ENCODE measurements at regions not wholly inside any gene's neighbourhood (a gene's known extent, or its start where the extent isn't known, plus 50 kb on each side); places are given as distances from the start of the nearest gene placed in this dataset.

DNA sequence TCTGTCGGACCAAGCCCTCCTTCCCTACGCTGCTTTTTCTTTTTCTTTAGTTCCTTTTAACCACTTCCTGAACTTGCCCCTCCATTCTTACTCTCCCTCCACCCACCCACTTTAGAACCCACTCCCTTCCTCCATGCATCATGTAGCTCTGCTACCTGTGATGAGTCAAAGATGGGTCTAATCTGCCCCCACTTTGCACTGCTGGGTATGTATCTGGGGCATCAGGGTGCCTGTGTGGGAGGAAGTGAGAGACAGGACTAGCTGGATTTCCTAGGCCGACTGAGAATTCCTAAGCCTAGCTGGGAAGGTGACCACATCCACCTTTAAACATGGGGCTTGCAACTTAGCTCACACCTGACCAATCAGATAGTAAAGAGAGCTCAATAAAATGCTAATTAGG lies 157.7 kb downstream of the SEC16B start:
- Histone ChIP-seq H3K4me3 (ENCODE audit: low read length) (no peak overlapping the region), H3K27me3 (ENCODE audit: control insufficient read depth, low read length) (no peaks in the 10 kb centered on the region), H3K9me3 (ENCODE audit: control insufficient read depth, insufficient read depth, low read length) (no peaks in the 10 kb centered on the region), H3K36me3 (ENCODE audit: control insufficient read depth, low read length) (no peaks in the 10 kb centered on the region), H3F3A (ENCODE audit: control insufficient read depth, insufficient read depth) (no peaks in the 10 kb centered on the region), H3K27ac (ENCODE audit: low read depth, low read length) (no peak overlapping the region), H3K4me2 (ENCODE audit: low read length) (no peak overlapping the region), H3K9me2 (replicated peaks; ENCODE audit: control insufficient read depth, low read length) (no peaks in the 10 kb centered on the region), H4K20me1 (ENCODE audit: control insufficient read depth, insufficient read depth, low read depth, low read length) (no peaks in the 10 kb centered on the region), H3K4me1 (ENCODE audit: control insufficient read depth, low read length) (no peaks in the 10 kb centered on the region), H3K79me2 (ENCODE audit: control insufficient read depth, low read length) (no peaks in the 10 kb centered on the region)
- TF ChIP-seq, protein P1, sequence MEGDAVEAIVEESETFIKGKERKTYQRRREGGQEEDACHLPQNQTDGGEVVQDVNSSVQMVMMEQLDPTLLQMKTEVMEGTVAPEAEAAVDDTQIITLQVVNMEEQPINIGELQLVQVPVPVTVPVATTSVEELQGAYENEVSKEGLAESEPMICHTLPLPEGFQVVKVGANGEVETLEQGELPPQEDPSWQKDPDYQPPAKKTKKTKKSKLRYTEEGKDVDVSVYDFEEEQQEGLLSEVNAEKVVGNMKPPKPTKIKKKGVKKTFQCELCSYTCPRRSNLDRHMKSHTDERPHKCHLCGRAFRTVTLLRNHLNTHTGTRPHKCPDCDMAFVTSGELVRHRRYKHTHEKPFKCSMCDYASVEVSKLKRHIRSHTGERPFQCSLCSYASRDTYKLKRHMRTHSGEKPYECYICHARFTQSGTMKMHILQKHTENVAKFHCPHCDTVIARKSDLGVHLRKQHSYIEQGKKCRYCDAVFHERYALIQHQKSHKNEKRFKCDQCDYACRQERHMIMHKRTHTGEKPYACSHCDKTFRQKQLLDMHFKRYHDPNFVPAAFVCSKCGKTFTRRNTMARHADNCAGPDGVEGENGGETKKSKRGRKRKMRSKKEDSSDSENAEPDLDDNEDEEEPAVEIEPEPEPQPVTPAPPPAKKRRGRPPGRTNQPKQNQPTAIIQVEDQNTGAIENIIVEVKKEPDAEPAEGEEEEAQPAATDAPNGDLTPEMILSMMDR (IDR thresholded peaks at IDR 0.05; ENCODE audit: low read depth, low read length, poor library complexity, severe bottlenecking), result no peak

DNA sequence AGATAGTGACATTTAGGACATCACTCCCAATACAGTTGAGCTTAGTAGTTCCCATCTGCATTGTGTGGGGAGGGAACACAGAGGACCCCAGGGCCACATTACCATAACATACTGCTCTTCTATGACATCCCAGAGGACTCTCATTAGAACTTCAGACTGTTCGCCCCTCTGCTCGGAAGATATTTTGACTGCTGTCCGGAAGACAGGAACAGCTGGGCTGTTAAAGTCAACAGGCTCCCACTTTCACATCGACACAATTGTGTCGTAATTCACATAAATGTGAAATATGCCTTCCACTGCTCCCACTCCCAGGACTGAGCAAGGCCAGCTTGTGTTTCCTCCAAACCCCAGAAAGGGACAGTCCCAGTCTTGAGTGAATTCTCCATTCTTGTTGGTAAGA lies 158.4 kb downstream of the SEC16B start:
- Histone ChIP-seq H3F3A (ENCODE audit: control insufficient read depth, insufficient read depth) (no peaks in the 10 kb centered on the region), H3K79me2 (ENCODE audit: control insufficient read depth, low read length) (no peaks in the 10 kb centered on the region), H3K4me1 (ENCODE audit: control insufficient read depth, low read length) (no peaks in the 10 kb centered on the region), H4K20me1 (ENCODE audit: control insufficient read depth, insufficient read depth, low read depth, low read length) (no peaks in the 10 kb centered on the region), H3K27me3 (ENCODE audit: control insufficient read depth, low read length) (no peaks in the 10 kb centered on the region), H3K36me3 (ENCODE audit: control insufficient read depth, low read length) (no peaks in the 10 kb centered on the region), H3K4me2 (ENCODE audit: low read length) (no peak overlapping the region), H3K4me3 (ENCODE audit: low read length) (no peak overlapping the region), H3K27ac (ENCODE audit: low read depth, low read length) (no peak overlapping the region), H3K9me2 (replicated peaks; ENCODE audit: control insufficient read depth, low read length) (no peaks in the 10 kb centered on the region), H3K9me3 (ENCODE audit: control insufficient read depth, insufficient read depth, low read length) (no peaks in the 10 kb centered on the region)
- TF ChIP-seq, protein P1 (IDR thresholded peaks at IDR 0.05; ENCODE audit: low read depth, low read length, poor library complexity, severe bottlenecking), result no peak
- TF ChIP-seq EZH2phosphoT487 (IDR thresholded peaks at IDR 0.05; ENCODE audit: borderline replicate concordance, low read length), result no peak

DNA sequence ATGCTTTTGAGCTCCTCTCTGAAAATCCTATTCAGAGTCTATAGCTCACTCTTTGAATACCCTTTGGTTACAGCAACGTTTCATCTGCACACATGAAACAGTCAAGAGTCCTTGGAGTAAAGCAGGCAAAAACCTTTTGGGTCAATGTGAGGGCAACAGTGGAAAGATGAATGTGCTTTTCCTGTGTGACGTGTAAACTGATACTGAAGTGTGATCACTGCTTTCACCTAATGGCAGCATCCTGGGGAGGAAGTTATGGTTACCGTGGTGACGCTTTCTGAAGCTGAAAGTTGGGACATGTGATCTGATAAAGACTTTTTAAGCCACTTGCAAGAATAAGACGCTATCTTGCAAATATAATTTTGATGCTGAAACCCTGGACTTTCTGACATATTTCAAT lies 160.0 kb downstream of the SEC16B start:
- Histone ChIP-seq H3K9me2 (replicated peaks; ENCODE audit: control insufficient read depth, low read length) (no peaks in the 10 kb centered on the region), H3F3A (ENCODE audit: control insufficient read depth, insufficient read depth) (no peaks in the 10 kb centered on the region), H3K27me3 (ENCODE audit: control insufficient read depth, low read length) (no peaks in the 10 kb centered on the region), H3K4me1 (ENCODE audit: control insufficient read depth, low read length) (no peaks in the 10 kb centered on the region), H3K36me3 (ENCODE audit: control insufficient read depth, low read length) (no peaks in the 10 kb centered on the region), H3K4me3 (ENCODE audit: low read length) (no peak overlapping the region), H4K20me1 (ENCODE audit: control insufficient read depth, insufficient read depth, low read depth, low read length) (no peaks in the 10 kb centered on the region), H3K79me2 (ENCODE audit: control insufficient read depth, low read length) (no peaks in the 10 kb centered on the region), H3K4me2 (ENCODE audit: low read length) (no peak overlapping the region), H3K27ac (ENCODE audit: low read depth, low read length) (no peak overlapping the region), H3K9me3 (ENCODE audit: control insufficient read depth, insufficient read depth, low read length) (no peaks in the 10 kb centered on the region)
- no peak for TF ChIP-seq EZH2phosphoT487 (IDR thresholded peaks at IDR 0.05; ENCODE audit: borderline replicate concordance, low read length)
- TF ChIP-seq, protein P1 (IDR thresholded peaks at IDR 0.05; ENCODE audit: low read depth, low read length, poor library complexity, severe bottlenecking), result no peak

DNA sequence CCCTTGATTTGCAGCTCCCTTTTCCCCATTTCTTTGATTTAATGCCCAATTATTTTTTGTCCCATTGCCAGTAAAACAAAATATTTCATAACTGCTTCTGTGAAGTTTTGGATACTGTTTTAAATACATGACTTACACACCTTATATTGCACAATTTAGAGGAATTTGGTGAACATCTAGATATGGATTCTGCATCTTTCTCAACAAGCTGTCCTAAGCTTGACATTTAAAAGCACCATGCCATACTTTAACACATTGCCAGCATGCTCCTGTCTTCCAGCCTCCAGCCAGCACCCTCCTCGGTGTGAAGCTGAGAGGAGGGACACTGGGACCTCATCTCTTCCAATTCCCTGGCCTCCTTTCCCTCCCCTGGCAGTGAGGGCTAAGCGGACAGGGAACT lies 167.6 kb downstream of the SEC16B start:
- no peaks in the 10 kb centered on the region for H4K20me1 ChIP-seq (ENCODE audit: control insufficient read depth, insufficient read depth, low read depth, low read length)
- no peaks in the 10 kb centered on the region for H3F3A ChIP-seq (ENCODE audit: control insufficient read depth, insufficient read depth)
- no peaks in the 10 kb centered on the region for H3K79me2 ChIP-seq (ENCODE audit: control insufficient read depth, low read length)
- H3K9me2 ChIP-seq (replicated peaks; ENCODE audit: control insufficient read depth, low read length), result no peaks in the 10 kb centered on the region
- no peaks in the 10 kb centered on the region for H3K36me3 ChIP-seq (ENCODE audit: control insufficient read depth, low read length)
- no peak for TF ChIP-seq EZH2phosphoT487 (IDR thresholded peaks at IDR 0.05; ENCODE audit: borderline replicate concordance, low read length)
- TF ChIP-seq, protein P1 (IDR thresholded peaks at IDR 0.05; ENCODE audit: low read depth, low read length, poor library complexity, severe bottlenecking), result no peak
- H3K27me3 ChIP-seq (ENCODE audit: control insufficient read depth, low read length), result no peaks in the 10 kb centered on the region
- no peak overlapping the region for H3K27ac ChIP-seq (ENCODE audit: low read depth, low read length)
- H3K9me3 ChIP-seq (ENCODE audit: control insufficient read depth, insufficient read depth, low read length), result no peaks in the 10 kb centered on the region
- no peak overlapping the region for H3K4me3 ChIP-seq (ENCODE audit: low read length)
- no peak overlapping the region for H3K4me2 ChIP-seq (ENCODE audit: low read length)
- H3K4me1 ChIP-seq (ENCODE audit: control insufficient read depth, low read length), result no peaks in the 10 kb centered on the region

Data from DOHH2 (cell line).